ENCODE measurements at regions not wholly inside any gene's neighbourhood (a gene's known extent, or its start where the extent isn't known, plus 50 kb on each side); places are given as distances from the start of the nearest gene placed in this dataset.
"Not testable (repeated sequence)": the region's sequence is repeated elsewhere in the genome, so short reads cannot be mapped to it uniquely, and the experiment has no call there.

- DNase-seq (ENCODE audit: extremely low read depth in 1 of 11, low read depth in 9 of 11, low spot score in 4 of 11): no peak
Measured at GRCh38 chr12:25424211-25424731, 128.8 kb downstream of the LMNTD1 start.

GRCh38 chr12:25423355-25424050 lies 129.6 kb downstream of the LMNTD1 start:
- DNase-seq (ENCODE audit: extremely low read depth in 1 of 11, low read depth in 9 of 11, low spot score in 4 of 11): no peak

GRCh38 chr12:25422241-25422640 lies 130.8 kb downstream of the LMNTD1 start:
- no peak for DNase-seq (ENCODE audit: extremely low read depth in 1 of 11, low read depth in 9 of 11, low spot score in 4 of 11)

GRCh38 chr12:25421651-25422167 lies 131.4 kb downstream of the LMNTD1 start:
- no peak for DNase-seq (ENCODE audit: extremely low read depth in 1 of 11, low read depth in 9 of 11, low spot score in 4 of 11)

GRCh38 chr12:25420116-25420515 lies 133.0 kb downstream of the LMNTD1 start:
- no peak for DNase-seq (ENCODE audit: extremely low read depth in 1 of 11, low read depth in 9 of 11, low spot score in 4 of 11)

- DNase-seq (ENCODE audit: extremely low read depth in 1 of 11, low read depth in 9 of 11, low spot score in 4 of 11): no peak
Measured at GRCh38 chr12:25419595-25419994, 133.5 kb downstream of the LMNTD1 start.

GRCh38 chr12:25417071-25417470 lies 136.0 kb downstream of the LMNTD1 start:
- peak in 8 of 11 donors; percentile 4 to 42 (median 20) for DNase-seq (ENCODE audit: extremely low read depth in 1 of 11, low read depth in 9 of 11, low spot score in 4 of 11)

GRCh38 chr12:25416516-25416915 lies 136.6 kb downstream of the LMNTD1 start:
- no peak for DNase-seq (ENCODE audit: extremely low read depth in 1 of 11, low read depth in 9 of 11, low spot score in 4 of 11)

GRCh38 chr12:25415004-25415403 lies 138.1 kb downstream of the LMNTD1 start:
- DNase-seq (ENCODE audit: extremely low read depth in 1 of 11, low read depth in 9 of 11, low spot score in 4 of 11): no peak

- no peak for DNase-seq (ENCODE audit: extremely low read depth in 1 of 11, low read depth in 9 of 11, low spot score in 4 of 11)
Measured at GRCh38 chr12:25412735-25413134, 140.3 kb downstream of the LMNTD1 start.

- no peak for DNase-seq (ENCODE audit: extremely low read depth in 1 of 11, low read depth in 9 of 11, low spot score in 4 of 11)
Measured at GRCh38 chr12:25404955-25405354, 148.1 kb downstream of the LMNTD1 start.

- no peak for DNase-seq (ENCODE audit: extremely low read depth in 1 of 11, low read depth in 9 of 11, low spot score in 4 of 11)
Measured at GRCh38 chr12:25401547-25402345, 151.0 kb upstream of the KRAS start.

GRCh38 chr12:25397001-25397400 lies 146.3 kb upstream of the KRAS start:
- no peak for DNase-seq (ENCODE audit: extremely low read depth in 1 of 11, low read depth in 9 of 11, low spot score in 4 of 11)

- DNase-seq (ENCODE audit: extremely low read depth in 1 of 11, low read depth in 9 of 11, low spot score in 4 of 11): no peak
Measured at GRCh38 chr12:25395227-25395626, 144.5 kb upstream of the KRAS start.

GRCh38 chr12:25394775-25395174 lies 144.0 kb upstream of the KRAS start:
- DNase-seq (ENCODE audit: extremely low read depth in 1 of 11, low read depth in 9 of 11, low spot score in 4 of 11): not testable (repeated sequence)

- no peak for DNase-seq (ENCODE audit: extremely low read depth in 1 of 11, low read depth in 9 of 11, low spot score in 4 of 11)
Measured at GRCh38 chr12:25394025-25394424, 143.3 kb upstream of the KRAS start.

GRCh38 chr12:25391346-25391745 lies 140.6 kb upstream of the KRAS start:
- DNase-seq (ENCODE audit: extremely low read depth in 1 of 11, low read depth in 9 of 11, low spot score in 4 of 11): not testable (repeated sequence)

GRCh38 chr12:25388183-25388582 lies 137.5 kb upstream of the KRAS start:
- DNase-seq (ENCODE audit: extremely low read depth in 1 of 11, low read depth in 9 of 11, low spot score in 4 of 11): no peak

- no peak for DNase-seq (ENCODE audit: extremely low read depth in 1 of 11, low read depth in 9 of 11, low spot score in 4 of 11)
Measured at GRCh38 chr12:25387732-25388050, 137.0 kb upstream of the KRAS start.

Data from renal cortex interstitium (tissue), 11 donors.